ENCODE measurements at regions not wholly inside any gene's neighbourhood (a gene's known extent, or its start where the extent isn't known, plus 50 kb on each side); places are given as distances from the start of the nearest gene placed in this dataset.

GRCh38 chr3:188946351-188947240, 225.2 kb upstream of the TPRG1 start:
- TF ChIP-seq CTCF (IDR thresholded peaks at IDR 0.05 in 4 of 5, conservative IDR thresholded peaks at IDR 0.05 in 1 of 5) (no peak), POLR2A (IDR thresholded peaks at IDR 0.05) (no peak)

Measured in gastrocnemius medialis (tissue), 4 donors.